ENCODE measurements at regions not wholly inside any gene's neighbourhood (a gene's known extent, or its start where the extent isn't known, plus 50 kb on each side); places are given as distances from the start of the nearest gene placed in this dataset.

- Histone ChIP-seq H3K4me3 (replicated peaks in 1 of 4; ENCODE audit: control extremely low read depth in 1 of 4, insufficient read depth in 1 of 4, low read depth in 3 of 4, low read length in 4 of 4) (no peak overlapping the region), H3K9ac (ENCODE audit: insufficient read depth, low read length) (no peak overlapping the region), H3K36me3 (ENCODE audit: control insufficient read depth, insufficient read depth, low read length) (no peaks in the 10 kb centered on the region), H2AFZ (ENCODE audit: low read length) (no peak overlapping the region), H3K79me2 (ENCODE audit: control insufficient read depth, insufficient read depth, low read length) (no peaks in the 10 kb centered on the region), H4K20me1 (ENCODE audit: control insufficient read depth, extremely low read depth, insufficient read depth, low read length) (no peaks in the 10 kb centered on the region), H3K4me1 (ENCODE audit: control insufficient read depth, extremely low read depth, insufficient read depth, low read length) (no peaks in the 10 kb centered on the region), H3K27me3 (ENCODE audit: control insufficient read depth, insufficient read depth, low read length) (peaks cover 2% of the 10 kb centered on the region), H3K4me2 (ENCODE audit: extremely low read depth, insufficient read depth, low read length) (no peak overlapping the region), H3K27ac (ENCODE audit: insufficient read depth, low read length) (no peak overlapping the region), H3K9me3 (ENCODE audit: control insufficient read depth, insufficient read depth, low read depth, low read length) (no peaks in the 10 kb centered on the region)
- DNase-seq (ENCODE audit: low read depth in 2 of 2) = no peak
- no peak for TF ChIP-seq EZH2 (IDR thresholded peaks at IDR 0.05; ENCODE audit: low read length, missing control alignments)
These were observed 329.5 kb downstream of the TPBG start for GRCh38 chr6:82693094-82693493.

- Histone ChIP-seq H4K20me1 (ENCODE audit: control insufficient read depth, extremely low read depth, insufficient read depth, low read length) (no peaks in the 10 kb centered on the region), H2AFZ (ENCODE audit: low read length) (no peak overlapping the region)
These were observed 337.7 kb downstream of the TPBG start for GRCh38 chr6:82701341-82701740.

GRCh38 chr6:82702574-82702973 is 339.0 kb downstream of the TPBG start:
- no peak for DNase-seq (ENCODE audit: low read depth in 2 of 2)
- Histone ChIP-seq H3K4me2 (ENCODE audit: extremely low read depth, insufficient read depth, low read length) (no peak overlapping the region), H3K4me1 (ENCODE audit: control insufficient read depth, extremely low read depth, insufficient read depth, low read length) (no peaks in the 10 kb centered on the region), H3K27ac (ENCODE audit: insufficient read depth, low read length) (no peak overlapping the region), H3K79me2 (ENCODE audit: control insufficient read depth, insufficient read depth, low read length) (no peaks in the 10 kb centered on the region), H2AFZ (ENCODE audit: low read length) (no peak overlapping the region), H3K36me3 (ENCODE audit: control insufficient read depth, insufficient read depth, low read length) (no peaks in the 10 kb centered on the region), H3K9ac (ENCODE audit: insufficient read depth, low read length) (no peak overlapping the region), H3K9me3 (ENCODE audit: control insufficient read depth, insufficient read depth, low read depth, low read length) (no peaks in the 10 kb centered on the region), H3K27me3 (ENCODE audit: control insufficient read depth, insufficient read depth, low read length) (no peaks in the 10 kb centered on the region), H4K20me1 (ENCODE audit: control insufficient read depth, extremely low read depth, insufficient read depth, low read length) (no peaks in the 10 kb centered on the region), H3K4me3 (replicated peaks in 1 of 4; ENCODE audit: control extremely low read depth in 1 of 4, insufficient read depth in 1 of 4, low read depth in 3 of 4, low read length in 4 of 4) (no peak overlapping the region)
- TF ChIP-seq CTCF (conservative IDR thresholded peaks at IDR 0.05 in 1 of 2, IDR thresholded peaks at IDR 0.05 in 1 of 2; ENCODE audit: low read depth in 1 of 2, low read length in 2 of 2) (no peak), EZH2 (IDR thresholded peaks at IDR 0.05; ENCODE audit: low read length, missing control alignments) (no peak)

More at GRCh38 chr6:82701341-82701740, 337.7 kb downstream of the TPBG start:
- no peak for DNase-seq (ENCODE audit: low read depth in 2 of 2)
- H3K27ac ChIP-seq (ENCODE audit: insufficient read depth, low read length) = no peak overlapping the region
- H3K4me3 ChIP-seq (replicated peaks in 1 of 4; ENCODE audit: control extremely low read depth in 1 of 4, insufficient read depth in 1 of 4, low read depth in 3 of 4, low read length in 4 of 4) = no peak overlapping the region
- TF ChIP-seq CTCF (conservative IDR thresholded peaks at IDR 0.05 in 1 of 2, IDR thresholded peaks at IDR 0.05 in 1 of 2; ENCODE audit: low read depth in 1 of 2, low read length in 2 of 2) (no peak), EZH2 (IDR thresholded peaks at IDR 0.05; ENCODE audit: low read length, missing control alignments) (no peak)
- H3K9ac ChIP-seq (ENCODE audit: insufficient read depth, low read length) = no peak overlapping the region
- no peaks in the 10 kb centered on the region for H3K36me3 ChIP-seq (ENCODE audit: control insufficient read depth, insufficient read depth, low read length)
- no peaks in the 10 kb centered on the region for H3K79me2 ChIP-seq (ENCODE audit: control insufficient read depth, insufficient read depth, low read length)
- no peaks in the 10 kb centered on the region for H3K27me3 ChIP-seq (ENCODE audit: control insufficient read depth, insufficient read depth, low read length)
- no peaks in the 10 kb centered on the region for H3K9me3 ChIP-seq (ENCODE audit: control insufficient read depth, insufficient read depth, low read depth, low read length)
- H3K4me2 ChIP-seq (ENCODE audit: extremely low read depth, insufficient read depth, low read length) = no peak overlapping the region
- H3K4me1 ChIP-seq (ENCODE audit: control insufficient read depth, extremely low read depth, insufficient read depth, low read length) = no peaks in the 10 kb centered on the region

Measured in fibroblast of lung (primary cell).